GM12892 (cell line): ENCODE measurements at regions not wholly inside any gene's neighbourhood (a gene's known extent, or its start where the extent isn't known, plus 50 kb on each side); places are given as distances from the start of the nearest gene placed in this dataset.

Source experiments
- DNase-seq: peaks from one replicate; pipeline ENCODE4 v3.0.0; 2011; ENCODE audit not compliant: insufficient read length
- FAIRE-seq: peaks from 2 replicates; lab custom pipeline; 2011; peaks lifted over from hg19 to GRCh38; lab: Jason Lieb, UNC
- POLR2A ChIP-seq: IDR thresholded peaks from 2 replicates; pipeline ENCODE4 v1.6.1; 2011; ENCODE audit warnings: low read depth, low read length, control low read depth
- POLR2AphosphoS5 ChIP-seq: IDR thresholded peaks from 2 replicates; pipeline ENCODE4 v1.6.1; 2011; ENCODE audit warnings: low read depth, low read length, control low read depth
- TAF1 ChIP-seq: IDR thresholded peaks from 2 replicates; pipeline ENCODE4 v1.6.1; 2011; ENCODE audit warnings: low read depth, mild to moderate bottlenecking, control low read depth, low read length, borderline replicate concordance

DNA sequence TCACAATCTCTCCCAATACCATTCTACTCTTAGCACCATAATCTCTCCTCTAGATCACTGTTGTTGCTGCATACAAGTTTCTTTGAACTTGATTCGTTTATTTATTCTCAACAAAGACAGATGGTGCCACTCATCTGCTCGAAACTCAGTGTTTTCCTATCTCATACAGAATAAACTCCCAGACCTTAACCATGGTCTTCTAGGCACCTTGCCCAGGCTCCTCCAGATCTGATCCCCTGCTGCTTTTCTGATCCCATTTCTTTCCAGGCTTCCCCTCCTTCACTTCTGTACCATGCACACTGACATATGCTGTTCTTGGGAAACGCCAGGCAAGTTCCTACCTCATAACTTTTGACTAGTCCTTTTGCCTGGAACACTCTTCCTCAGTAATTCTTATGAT lies 645.7 kb downstream of the DNAJB9 start:
- no peak for FAIRE-seq
- TF ChIP-seq POLR2AphosphoS5 (no peak), POLR2A (no peak), TAF1 (no peak)
- DNase-seq = no peak

- TF ChIP-seq POLR2AphosphoS5 = no peak
- TF ChIP-seq TAF1 = no peak
- no peak for TF ChIP-seq POLR2A
- DNase-seq = no peak
- FAIRE-seq = no peak
Measured at GRCh38 chr7:109224100-109224499, 654.4 kb downstream of the DNAJB9 start.

DNA sequence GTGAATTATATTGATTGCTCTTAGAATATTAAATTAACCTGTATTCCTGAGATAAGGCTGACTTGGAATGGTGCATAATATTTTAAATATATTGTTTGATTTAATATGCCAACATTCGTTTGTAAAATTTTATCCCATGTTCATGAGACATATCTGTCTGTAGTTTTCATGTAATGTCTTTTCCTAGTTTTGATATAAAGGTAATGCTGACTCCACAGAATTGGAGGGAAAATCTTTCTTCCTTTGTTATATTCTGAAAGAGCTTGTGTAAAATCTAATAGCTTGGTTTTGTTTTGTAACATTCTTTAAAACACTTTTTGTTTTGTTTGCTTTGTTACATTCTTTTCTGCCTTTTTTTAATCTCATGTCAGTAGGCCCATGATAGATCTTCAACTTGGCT lies 657.0 kb downstream of the DNAJB9 start:
- FAIRE-seq (no peak), DNase-seq (no peak)
- TF ChIP-seq POLR2AphosphoS5 (no peak), POLR2A (no peak), TAF1 (no peak)

GRCh38 chr7:109235316-109235715 lies 665.6 kb downstream of the DNAJB9 start:
- no peak for TF ChIP-seq POLR2AphosphoS5
- TF ChIP-seq POLR2A = no peak
- TF ChIP-seq TAF1 = no peak
- FAIRE-seq = no peak
- DNase-seq = no peak

DNA sequence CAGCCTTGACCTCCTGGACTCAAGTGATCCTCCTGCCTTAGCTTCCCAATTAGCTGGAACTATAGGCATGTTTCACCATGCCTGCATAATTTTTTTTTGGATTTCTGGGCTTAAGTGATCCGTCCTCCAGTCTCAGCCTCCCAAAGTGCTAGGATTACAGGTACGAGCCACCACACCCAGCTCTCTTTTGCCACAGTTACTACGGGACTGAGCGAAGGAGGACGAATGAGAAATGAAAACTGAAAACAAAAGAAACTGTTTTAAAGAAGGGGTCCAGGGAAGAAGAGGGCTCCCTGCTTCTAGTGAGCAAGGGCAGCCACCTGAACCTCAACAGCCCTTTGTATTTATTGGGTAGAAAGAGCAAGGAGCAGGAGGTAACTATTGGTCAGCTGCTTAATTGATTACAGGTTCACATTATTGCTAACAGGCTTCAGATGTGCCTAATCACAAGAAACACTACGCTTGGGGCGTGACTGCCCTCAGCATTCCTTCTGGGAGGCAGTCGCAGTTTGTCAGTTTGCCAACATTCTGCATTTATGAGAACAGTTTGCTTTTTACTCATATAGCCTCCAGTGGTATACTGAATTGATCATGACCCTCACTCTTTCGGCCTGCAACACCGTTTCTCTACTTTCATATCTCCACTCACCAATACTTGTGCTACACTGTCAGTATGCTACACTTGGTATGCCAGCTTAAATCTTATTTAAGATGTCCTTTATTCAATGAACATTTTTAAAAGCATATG lies 676.8 kb downstream of the DNAJB9 start:
- FAIRE-seq = no peak
- TF ChIP-seq POLR2A (no peak), TAF1 (no peak)
- DNase-seq = no peak

DNA sequence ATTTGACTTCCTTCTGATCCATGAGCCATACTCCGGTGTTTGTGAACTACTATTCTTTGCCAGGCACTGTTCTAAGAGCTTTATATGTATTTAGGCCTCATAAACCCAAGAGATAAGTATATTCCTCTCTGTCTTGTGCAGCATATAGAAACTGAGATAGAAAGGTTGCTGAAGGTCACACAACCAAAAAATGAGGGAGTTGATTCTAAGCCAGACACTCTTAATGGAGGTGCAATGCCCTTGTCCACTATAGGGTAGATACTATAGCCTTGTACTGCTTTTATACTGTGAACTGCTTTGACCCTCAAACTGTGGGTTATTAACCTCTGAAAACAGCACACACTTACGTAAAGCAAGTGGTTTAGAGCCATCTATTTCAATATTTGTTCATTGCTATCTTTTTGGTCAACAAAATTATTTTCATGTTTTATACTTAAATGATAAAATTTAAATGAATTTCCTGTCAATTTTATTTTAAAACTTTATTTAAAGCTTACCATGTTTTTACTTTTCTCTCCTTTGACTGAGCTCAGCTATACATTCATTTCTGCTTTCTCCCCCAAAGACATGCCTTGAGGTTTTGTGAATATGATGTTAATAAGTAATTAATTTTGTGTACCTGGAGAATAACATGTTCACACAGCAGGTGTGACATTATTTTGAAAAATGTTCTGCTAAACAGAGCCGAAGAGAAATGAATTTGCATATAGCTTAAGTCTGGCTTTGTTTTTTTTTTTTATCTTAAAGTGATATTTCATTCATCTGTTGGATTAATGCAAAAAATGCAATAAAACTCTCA lies 687.3 kb downstream of the DNAJB9 start:
- no peak for FAIRE-seq
- no peak for TF ChIP-seq POLR2A
- no peak for TF ChIP-seq TAF1
- no peak for DNase-seq

GRCh38 chr7:109259151-109259550 lies 689.5 kb downstream of the DNAJB9 start:
- DNase-seq = no peak
- FAIRE-seq = no peak
- TF ChIP-seq POLR2A (no peak), TAF1 (no peak), POLR2AphosphoS5 (no peak)

DNA sequence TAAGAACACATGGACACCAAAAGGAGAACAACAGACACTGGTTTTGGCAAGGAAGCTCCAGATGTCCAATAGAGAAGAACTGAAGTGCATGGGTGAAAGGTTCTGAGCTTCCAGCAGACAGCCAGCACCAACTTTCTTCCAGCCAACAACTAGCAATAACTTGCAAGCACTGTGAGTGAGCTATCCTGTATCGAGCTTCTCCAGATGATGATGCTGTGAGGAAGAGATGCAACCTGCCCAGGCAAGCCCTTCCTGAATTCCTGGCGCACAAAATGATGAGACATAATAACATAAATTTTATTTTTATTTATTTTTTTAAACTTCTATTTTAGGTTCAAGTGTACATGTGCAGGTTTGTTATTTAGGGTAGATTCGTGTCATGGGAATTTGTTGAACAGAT lies 692.1 kb downstream of the DNAJB9 start:
- DNase-seq (no peak), FAIRE-seq (no peak)
- TF ChIP-seq TAF1 (no peak), POLR2A (no peak)

GRCh38 chr7:109266610-109267009 lies 696.9 kb downstream of the DNAJB9 start:
- DNase-seq (no peak), FAIRE-seq (no peak)
- TF ChIP-seq POLR2A (no peak), TAF1 (no peak), POLR2AphosphoS5 (no peak)

GRCh38 chr7:109276348-109276747 lies 706.7 kb downstream of the DNAJB9 start:
- DNase-seq = no peak
- FAIRE-seq = no peak
- TF ChIP-seq TAF1 (no peak), POLR2A (no peak), POLR2AphosphoS5 (no peak)

GRCh38 chr7:109282726-109283125 lies 713.1 kb downstream of the DNAJB9 start:
- FAIRE-seq = no peak
- DNase-seq = no peak
- TF ChIP-seq TAF1 (no peak), POLR2A (no peak), POLR2AphosphoS5 (no peak)

GRCh38 chr7:109284943-109285342 lies 715.3 kb downstream of the DNAJB9 start:
- TF ChIP-seq POLR2AphosphoS5 (no peak), POLR2A (no peak), TAF1 (no peak)
- no peak for DNase-seq
- FAIRE-seq = no peak

DNA sequence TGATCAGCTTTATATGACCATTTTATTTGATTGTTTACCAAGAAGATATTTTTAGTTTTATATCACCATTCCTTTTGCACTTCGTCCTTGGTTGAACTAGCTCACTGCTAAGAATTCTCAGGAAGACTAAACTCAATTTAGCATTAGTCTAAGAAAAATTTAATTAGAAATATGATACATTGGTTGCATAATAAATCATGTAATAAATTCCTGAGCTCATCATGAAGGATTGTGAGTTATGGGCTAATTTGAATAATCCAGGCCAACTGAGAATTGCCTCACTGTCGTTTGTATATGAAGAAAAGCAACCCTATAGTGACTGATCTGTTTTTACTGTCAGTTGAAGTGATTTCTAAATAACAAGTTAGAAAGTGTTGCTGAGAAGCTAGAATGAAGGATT lies 725.5 kb downstream of the DNAJB9 start:
- FAIRE-seq (no peak), DNase-seq (no peak)

More for the DNA sequence above, 725.5 kb downstream of the DNAJB9 start:
- no peak for TF ChIP-seq TAF1
- TF ChIP-seq POLR2AphosphoS5 = no peak
- TF ChIP-seq POLR2A = no peak
